GM12878 (cell line): ENCODE measurements at regions not wholly inside any gene's neighbourhood (a gene's known extent, or its start where the extent isn't known, plus 50 kb on each side); places are given as distances from the start of the nearest gene placed in this dataset.

Experiments
- BCL11A ChIP-seq: IDR thresholded peaks from 2 replicates; pipeline ENCODE4 v1.6.1; 2011; ENCODE audit warnings: low read depth, low read length
- IKZF1 ChIP-seq: fragments of 450-650 bp; conservative IDR thresholded peaks from 2 replicates; pipeline ENCODE4 v1.6.1; 2017; ENCODE audit warnings: antibody characterized with exemption, mild to moderate bottlenecking
- POLR2AphosphoS5 ChIP-seq: IDR thresholded peaks from 2 replicates; pipeline ENCODE4 v1.6.1; 2011; ENCODE audit warnings: mild to moderate bottlenecking, low read length, inconsistent platforms
- SMC3 ChIP-seq: IDR thresholded peaks from 2 replicates; pipeline ENCODE4 v1.6.1; 2011; ENCODE audit warnings: low read length, improper control_type of control experiment, borderline replicate concordance
- YY1 ChIP-seq: IDR thresholded peaks from 2 replicates; pipeline ENCODE4 v1.6.1; 2011; ENCODE audit warnings: low read depth, mild to moderate bottlenecking, low read length
- TF ChIP-seq, protein P1 (sequence below): IDR thresholded peaks from 2 replicates; pipeline ENCODE4 v1.6.1; 2011; ENCODE audit warnings: low read depth, low read length, improper control_type of control experiment, borderline replicate concordance
- TF ChIP-seq, protein P2 (sequence below), 3 experiments: IDR thresholded peaks in 2 of 3; conservative IDR thresholded peaks in 1 of 3; 2 replicates each; pipeline ENCODE4 v1.5.1; 2011; ENCODE audit warnings: low read depth in 3 of 3, low read length in 3 of 3, mild to moderate bottlenecking in 3 of 3, control low read depth in 2 of 3, moderate library complexity in 2 of 3, inconsistent platforms in 1 of 3, mixed read lengths in 1 of 3; ENCODE audit not compliant: control insufficient read depth in 2 of 3, insufficient read depth in 1 of 3; ENCODE audit errors: extremely low read depth in 1 of 3

DNA sequence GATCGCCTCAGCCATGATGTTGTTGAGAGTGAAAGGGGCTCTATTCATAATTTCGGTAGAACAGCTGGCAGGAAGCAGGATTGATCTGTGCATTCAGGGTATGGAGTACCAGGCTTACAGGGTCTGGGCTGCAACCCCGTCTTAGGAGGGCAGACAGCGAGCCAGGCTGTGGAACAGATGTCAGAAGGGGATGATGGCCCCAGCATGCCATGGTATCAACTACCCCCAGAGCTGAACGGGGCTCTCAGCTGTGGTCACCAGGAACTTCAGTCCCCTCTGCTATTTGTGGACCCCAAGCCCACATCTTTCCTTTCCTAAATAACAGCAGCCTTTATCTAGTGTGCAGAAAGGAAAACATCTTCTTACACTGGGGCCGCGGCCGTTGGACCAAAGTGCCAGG, 422.2 kb upstream of the SALL3 start:
- TF ChIP-seq BCL11A: no peak
- TF ChIP-seq SMC3: no peak
- TF ChIP-seq, protein P1, sequence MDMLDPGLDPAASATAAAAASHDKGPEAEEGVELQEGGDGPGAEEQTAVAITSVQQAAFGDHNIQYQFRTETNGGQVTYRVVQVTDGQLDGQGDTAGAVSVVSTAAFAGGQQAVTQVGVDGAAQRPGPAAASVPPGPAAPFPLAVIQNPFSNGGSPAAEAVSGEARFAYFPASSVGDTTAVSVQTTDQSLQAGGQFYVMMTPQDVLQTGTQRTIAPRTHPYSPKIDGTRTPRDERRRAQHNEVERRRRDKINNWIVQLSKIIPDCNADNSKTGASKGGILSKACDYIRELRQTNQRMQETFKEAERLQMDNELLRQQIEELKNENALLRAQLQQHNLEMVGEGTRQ: no peak
- TF ChIP-seq IKZF1: no peak
- TF ChIP-seq, protein P2, sequence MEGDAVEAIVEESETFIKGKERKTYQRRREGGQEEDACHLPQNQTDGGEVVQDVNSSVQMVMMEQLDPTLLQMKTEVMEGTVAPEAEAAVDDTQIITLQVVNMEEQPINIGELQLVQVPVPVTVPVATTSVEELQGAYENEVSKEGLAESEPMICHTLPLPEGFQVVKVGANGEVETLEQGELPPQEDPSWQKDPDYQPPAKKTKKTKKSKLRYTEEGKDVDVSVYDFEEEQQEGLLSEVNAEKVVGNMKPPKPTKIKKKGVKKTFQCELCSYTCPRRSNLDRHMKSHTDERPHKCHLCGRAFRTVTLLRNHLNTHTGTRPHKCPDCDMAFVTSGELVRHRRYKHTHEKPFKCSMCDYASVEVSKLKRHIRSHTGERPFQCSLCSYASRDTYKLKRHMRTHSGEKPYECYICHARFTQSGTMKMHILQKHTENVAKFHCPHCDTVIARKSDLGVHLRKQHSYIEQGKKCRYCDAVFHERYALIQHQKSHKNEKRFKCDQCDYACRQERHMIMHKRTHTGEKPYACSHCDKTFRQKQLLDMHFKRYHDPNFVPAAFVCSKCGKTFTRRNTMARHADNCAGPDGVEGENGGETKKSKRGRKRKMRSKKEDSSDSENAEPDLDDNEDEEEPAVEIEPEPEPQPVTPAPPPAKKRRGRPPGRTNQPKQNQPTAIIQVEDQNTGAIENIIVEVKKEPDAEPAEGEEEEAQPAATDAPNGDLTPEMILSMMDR (IDR thresholded peaks at IDR 0.05 in 2 of 3, conservative IDR thresholded peaks at IDR 0.05 in 1 of 3; ENCODE audit: control insufficient read depth in 2 of 3, extremely low read depth in 1 of 3, insufficient read depth in 1 of 3, low read depth in 3 of 3, low read length in 3 of 3): no peak
- no peak for TF ChIP-seq YY1
- TF ChIP-seq POLR2AphosphoS5: no peak
